Fibroblast of the aortic adventitia (primary cell): ENCODE measurements at regions not wholly inside any gene's neighbourhood (a gene's known extent, or its start where the extent isn't known, plus 50 kb on each side); places are given as distances from the start of the nearest gene placed in this dataset.

ENCODE experiments used
- DNase-seq: peaks from one replicate; pipeline ENCODE4 v3.0.0-alpha.2; 2010; ENCODE audit warnings: low read depth
- H3K4me3 ChIP-seq: 2 replicates; pipeline ENCODE4 v1.5.1; 2011; ENCODE audit warnings: low read depth, mild to moderate bottlenecking, control low read depth, low read length, moderate library complexity
- TF ChIP-seq, protein P1 (sequence below): IDR thresholded peaks from 2 replicates; pipeline ENCODE4 v1.5.1; 2011; ENCODE audit warnings: mild to moderate bottlenecking, low read length, control low read depth, inconsistent platforms; ENCODE audit not compliant: insufficient read depth

DNA sequence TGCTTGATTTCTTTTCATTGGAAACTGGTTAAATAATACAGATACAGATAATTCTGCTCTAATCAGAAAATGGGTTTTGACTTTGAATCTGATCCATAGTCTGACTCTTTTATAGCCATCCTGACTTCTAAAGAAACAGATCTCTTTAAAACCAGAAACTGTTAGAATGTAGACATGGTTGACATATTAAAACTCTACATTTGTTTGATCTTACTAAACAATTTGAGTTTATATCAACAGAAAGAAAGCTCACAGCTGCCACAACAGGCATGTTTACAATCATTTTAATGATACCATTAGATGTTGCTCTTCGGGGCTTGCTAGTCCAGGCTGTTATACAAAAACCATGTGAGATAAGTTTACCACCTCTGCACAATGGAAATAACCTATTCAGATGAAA lies 193.0 kb upstream of the SEMA3A start:
- TF ChIP-seq, protein P1, sequence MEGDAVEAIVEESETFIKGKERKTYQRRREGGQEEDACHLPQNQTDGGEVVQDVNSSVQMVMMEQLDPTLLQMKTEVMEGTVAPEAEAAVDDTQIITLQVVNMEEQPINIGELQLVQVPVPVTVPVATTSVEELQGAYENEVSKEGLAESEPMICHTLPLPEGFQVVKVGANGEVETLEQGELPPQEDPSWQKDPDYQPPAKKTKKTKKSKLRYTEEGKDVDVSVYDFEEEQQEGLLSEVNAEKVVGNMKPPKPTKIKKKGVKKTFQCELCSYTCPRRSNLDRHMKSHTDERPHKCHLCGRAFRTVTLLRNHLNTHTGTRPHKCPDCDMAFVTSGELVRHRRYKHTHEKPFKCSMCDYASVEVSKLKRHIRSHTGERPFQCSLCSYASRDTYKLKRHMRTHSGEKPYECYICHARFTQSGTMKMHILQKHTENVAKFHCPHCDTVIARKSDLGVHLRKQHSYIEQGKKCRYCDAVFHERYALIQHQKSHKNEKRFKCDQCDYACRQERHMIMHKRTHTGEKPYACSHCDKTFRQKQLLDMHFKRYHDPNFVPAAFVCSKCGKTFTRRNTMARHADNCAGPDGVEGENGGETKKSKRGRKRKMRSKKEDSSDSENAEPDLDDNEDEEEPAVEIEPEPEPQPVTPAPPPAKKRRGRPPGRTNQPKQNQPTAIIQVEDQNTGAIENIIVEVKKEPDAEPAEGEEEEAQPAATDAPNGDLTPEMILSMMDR, result no peak
- no peak for DNase-seq
- no peak overlapping the region for H3K4me3 ChIP-seq

DNA sequence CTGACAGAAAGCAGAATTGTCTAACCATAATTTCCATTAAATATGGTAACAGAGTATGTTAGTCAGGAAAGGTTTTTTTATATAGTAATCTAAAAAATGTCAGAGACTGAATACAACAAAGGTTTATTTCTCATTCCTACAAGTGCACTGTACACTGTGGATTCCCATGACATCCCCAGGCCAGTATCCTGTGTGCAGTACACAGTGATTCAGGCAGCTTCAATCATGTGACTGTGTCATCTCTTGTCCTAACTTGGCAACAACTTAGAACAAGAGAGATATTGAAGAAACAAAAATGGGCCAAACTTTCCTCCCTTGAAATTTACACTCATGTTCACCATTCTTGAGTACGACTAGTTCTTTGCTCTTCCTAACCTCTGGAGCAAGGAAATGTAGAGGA lies 189.8 kb upstream of the SEMA3A start:
- TF ChIP-seq, protein P1, result no peak
- DNase-seq, result no peak
- no peak overlapping the region for H3K4me3 ChIP-seq

DNA sequence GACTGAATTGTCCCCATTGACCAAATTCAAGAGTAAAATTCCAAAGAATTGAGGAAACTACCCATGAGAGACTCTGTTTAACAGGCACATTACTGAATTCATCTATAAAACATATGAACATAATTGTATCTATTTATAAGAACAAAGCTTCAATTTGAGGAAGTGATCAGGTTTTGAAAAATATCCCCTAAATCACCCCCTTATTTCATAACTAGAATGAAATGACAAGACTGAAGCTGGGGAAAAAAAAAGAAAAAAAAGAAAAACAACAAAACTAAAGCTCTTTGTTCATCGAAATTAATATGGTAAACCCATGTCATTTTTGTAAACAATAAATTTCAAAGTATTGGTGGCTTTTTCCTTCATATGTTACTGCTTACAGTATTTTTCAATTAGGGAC lies 184.9 kb upstream of the SEMA3A start:
- H3K4me3 ChIP-seq, result no peak overlapping the region
- TF ChIP-seq, protein P1, result no peak
- no peak for DNase-seq

DNA sequence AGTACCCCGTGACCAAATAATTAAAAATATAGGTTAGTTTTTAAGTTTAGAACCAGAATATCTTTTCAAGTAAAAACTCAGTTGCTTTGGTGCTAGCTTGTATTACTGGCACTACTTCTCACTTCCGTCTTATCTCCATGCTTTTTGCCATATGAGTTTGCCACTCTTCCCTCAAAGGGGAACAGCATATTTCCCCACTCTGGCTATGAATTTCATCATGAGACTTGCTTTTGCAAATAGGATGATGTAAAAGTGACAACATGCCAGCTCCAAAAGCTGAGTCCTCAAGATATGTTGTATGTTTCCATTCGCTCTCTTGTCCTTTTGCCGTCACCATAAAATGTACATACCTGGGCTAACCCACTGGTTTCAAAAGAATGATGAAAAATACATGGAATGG lies 178.1 kb upstream of the SEMA3A start:
- H3K4me3 ChIP-seq, result no peak overlapping the region
- TF ChIP-seq, protein P1, result no peak
- peak; percentile 66 for DNase-seq

DNA sequence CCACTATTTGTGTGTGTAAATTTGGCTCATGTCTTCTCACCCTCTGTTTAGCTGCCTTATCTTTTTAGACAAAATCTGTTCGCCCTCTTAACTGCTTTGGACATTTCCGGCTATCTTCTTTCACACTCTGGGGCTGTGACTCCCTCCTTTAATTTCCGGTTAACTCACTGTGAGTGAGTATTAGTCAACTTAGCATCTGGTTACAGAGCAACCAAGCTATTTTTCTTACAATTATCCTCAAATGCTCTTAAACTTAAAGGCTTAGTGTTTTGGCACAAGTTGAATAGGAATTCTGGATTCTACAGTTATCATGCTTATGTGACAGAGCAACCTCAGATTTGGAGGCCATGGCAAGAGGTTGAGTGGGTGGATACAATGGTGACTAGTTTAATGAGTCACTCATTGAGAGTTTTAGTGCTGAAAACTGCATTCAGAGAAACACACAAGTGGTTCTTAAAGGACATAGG lies 177.6 kb upstream of the SEMA3A start:
- DNase-seq, result peak; percentile 94
- no peak overlapping the region for H3K4me3 ChIP-seq
- TF ChIP-seq, protein P1, result no peak

DNA sequence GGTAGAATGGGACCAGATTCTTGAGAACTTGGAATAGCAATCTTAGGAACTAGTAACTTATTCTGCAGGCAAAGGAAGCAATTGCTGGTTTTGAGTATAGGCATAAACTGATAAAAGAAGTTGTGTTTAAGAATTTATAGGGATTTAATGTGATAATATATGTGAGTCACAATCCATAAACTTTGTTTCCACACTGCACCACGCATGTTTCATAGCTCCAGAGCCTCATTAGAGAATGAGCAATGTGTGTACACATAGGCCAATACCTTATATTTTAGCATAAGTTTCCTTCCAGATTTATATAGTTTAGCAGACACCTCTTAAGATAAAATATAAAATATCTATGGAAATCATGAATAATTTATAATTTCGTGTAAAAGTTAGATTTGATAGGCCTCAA lies 175.5 kb upstream of the SEMA3A start:
- TF ChIP-seq, protein P1, result no peak
- DNase-seq, result no peak
- H3K4me3 ChIP-seq, result no peak overlapping the region

DNA sequence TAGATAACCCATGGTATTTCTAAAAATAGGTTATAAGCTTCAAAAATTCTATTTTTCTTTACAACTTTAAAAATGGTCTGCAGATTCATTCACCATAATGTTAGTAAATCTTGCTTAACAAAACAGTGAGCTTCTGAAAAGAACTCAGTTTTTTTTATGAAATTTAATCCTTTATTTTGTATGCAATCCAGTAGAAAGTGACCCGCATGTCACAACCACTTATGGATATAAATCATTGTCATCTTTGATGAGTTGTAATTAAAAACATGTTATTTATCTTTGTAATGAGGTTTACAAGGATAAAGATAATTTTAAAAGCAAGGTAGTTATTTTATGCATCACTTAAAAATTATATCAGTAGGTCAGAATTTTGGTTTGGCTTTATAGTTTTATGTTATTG lies 173.5 kb upstream of the SEMA3A start:
- H3K4me3 ChIP-seq, result no peak overlapping the region
- TF ChIP-seq, protein P1, result no peak

More for the DNA sequence above, 173.5 kb upstream of the SEMA3A start:
- no peak for DNase-seq
